ENCODE measurements at regions not wholly inside any gene's neighbourhood (a gene's known extent, or its start where the extent isn't known, plus 50 kb on each side); places are given as distances from the start of the nearest gene placed in this dataset.
"Not testable (repeated sequence)": the region's sequence is repeated elsewhere in the genome, so short reads cannot be mapped to it uniquely, and the experiment has no call there.

DNA sequence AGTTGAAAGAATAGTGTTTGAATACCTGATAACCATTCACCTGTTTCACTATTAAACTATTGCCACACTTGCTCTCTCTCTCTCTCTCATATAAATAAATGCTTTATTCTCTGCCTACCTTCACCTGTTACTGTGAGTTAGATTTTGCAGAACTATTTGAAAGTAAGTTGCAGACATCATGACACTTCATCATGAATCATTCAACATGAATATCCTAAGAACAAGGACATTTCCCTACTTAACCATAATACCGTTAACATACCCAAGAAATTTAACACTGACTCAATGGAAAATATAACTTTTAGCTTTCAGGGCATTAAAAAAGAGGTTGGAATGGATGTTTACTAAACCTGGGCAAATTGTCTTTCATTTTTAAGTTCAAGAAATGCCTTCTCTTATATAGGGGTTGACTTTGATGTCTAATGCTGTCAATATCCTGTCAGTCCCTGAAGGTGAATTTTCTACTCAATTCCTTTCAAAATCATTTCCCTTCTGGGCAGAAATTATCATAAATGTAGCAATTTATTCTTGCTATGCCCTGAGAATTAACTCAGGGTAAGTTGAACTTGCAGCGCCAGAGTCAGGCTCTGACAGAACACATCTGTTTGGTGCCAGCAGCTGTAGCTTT is 582.6 kb upstream of the TLE4 start:
- no peak for DNase-seq

- no peak for DNase-seq
Measured at GRCh38 chr9:78994471-78994870, 577.3 kb upstream of the TLE4 start.

DNA sequence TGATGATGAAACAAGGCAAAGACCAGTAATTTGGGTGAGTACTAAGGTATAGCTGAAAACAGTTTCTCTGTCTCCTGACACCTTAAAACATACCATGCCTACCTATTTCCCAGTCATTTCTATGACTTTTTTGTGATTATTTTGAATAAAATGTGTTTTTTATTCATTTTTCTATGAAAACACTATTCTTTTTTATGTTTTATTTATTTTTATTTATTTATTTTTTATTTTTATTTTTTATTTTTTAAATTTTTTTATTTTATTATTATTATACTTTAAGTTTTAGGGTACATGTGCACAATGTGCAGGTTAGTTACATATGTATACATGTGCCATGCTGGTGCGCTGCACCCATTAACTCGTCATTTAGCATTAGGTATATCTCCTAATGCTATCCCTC is 576.8 kb upstream of the TLE4 start:
- not testable (repeated sequence) for DNase-seq

DNA sequence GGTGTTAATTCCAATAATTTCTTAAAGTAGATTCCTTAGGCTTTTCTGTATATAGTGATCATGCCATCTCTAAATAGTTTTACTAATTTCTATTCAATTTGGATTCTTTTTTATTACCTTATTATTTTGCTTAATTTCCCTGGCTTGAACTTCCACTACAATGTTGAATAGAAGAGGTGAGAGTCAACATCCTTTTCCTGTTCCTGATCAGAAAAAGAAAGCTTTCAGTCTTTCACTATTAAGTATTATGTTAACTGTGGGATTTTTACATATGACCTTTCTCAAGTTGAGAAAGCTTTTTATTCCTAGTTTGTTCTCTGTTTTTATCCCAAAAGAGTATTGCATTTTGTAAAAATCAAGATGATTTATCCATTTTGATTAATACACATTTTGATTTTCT is 574.5 kb upstream of the TLE4 start:
- no peak for DNase-seq

DNA sequence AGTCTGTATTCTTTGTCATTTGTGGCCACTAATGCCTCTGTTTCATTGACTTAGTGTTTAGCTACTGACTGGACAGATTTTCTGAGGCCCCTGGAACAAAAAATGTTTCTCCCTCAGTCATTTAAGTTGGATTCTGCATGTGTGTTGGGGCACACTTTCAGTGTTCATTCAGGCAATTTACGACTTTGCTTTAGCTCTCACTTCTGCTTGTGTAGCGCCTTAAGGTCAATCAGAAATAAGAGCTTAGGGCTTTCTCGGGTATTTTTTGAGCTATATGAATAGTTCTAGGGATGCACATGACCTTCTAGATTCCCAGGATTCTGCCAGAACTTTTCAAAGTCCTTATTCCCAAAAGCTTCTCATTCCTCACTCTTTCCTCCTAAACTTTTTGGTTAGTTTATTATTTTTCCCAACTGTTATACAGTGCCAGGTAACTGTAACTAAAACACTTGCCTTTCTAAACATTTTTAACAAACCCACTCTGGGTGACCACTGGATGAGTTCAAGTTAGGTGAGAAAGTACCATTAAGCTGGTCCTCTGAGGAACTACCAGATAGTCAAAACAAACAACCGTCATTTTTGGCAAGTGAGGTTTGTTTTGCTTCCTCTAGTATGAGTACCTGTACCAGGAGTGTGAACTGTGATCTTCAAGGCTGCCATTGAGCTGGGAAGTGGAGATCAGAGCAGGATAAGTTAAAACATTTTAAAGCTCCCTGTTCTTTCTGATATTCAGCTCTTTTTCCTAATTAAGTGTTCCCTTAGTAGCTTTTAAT is 571.3 kb upstream of the TLE4 start:
- no peak for DNase-seq

GRCh38 chr9:79001012-79001411 is 570.8 kb upstream of the TLE4 start:
- no peak for DNase-seq

GRCh38 chr9:79003514-79003913 is 568.3 kb upstream of the TLE4 start:
- DNase-seq, result no peak

GRCh38 chr9:79004032-79004431 is 567.7 kb upstream of the TLE4 start:
- DNase-seq, result no peak

GRCh38 chr9:79006546-79006945 is 565.2 kb upstream of the TLE4 start:
- no peak for DNase-seq

GRCh38 chr9:79007701-79008483 is 563.9 kb upstream of the TLE4 start:
- no peak for DNase-seq

- DNase-seq, result no peak
Measured at GRCh38 chr9:79008916-79009315, 562.8 kb upstream of the TLE4 start.

DNA sequence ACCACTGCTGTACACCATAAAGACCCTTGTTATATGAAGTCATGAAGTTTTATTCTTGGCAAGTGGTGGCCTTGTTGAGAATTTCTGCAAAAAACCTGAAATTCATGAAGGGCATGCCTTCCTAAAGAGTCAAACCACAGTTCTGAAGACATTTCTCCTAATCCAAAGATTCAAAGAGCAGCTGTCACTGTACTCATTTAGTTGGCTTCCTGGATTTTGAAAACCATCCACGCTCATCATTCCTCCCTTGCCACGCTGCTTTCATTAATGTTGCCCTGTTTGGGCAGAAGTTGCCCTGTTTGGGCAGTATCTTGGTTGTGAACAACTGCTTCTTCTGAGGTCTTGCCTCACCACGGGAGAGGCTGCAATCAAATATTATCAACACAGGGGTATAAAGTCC is 560.3 kb upstream of the TLE4 start:
- no peak for DNase-seq

- no peak for DNase-seq
Measured at GRCh38 chr9:79012561-79012960, 559.2 kb upstream of the TLE4 start.

GRCh38 chr9:79013715-79014610 is 557.8 kb upstream of the TLE4 start:
- DNase-seq, result no peak

- no peak for DNase-seq
Measured at GRCh38 chr9:79014929-79015699, 556.7 kb upstream of the TLE4 start.

DNA sequence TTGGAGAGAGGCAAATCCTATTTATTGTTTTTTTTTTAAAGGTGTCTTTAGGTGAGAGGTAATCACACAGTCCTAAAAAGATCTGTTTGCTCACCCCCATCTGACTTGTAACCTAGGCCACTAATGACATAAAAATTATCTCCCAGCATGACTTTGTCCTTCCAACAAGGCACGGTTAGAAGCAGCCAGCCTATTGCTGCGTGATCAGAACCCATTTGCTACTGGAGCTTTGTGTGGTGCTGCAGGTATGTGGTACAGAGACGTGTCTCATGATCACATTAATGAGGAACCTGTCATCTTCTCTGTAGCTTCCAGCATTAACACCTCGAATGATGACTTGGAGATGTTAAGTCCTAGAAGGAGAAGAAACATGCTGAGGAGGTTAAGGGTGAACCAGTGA is 555.8 kb upstream of the TLE4 start:
- DNase-seq, result no peak

- DNase-seq, result peak; percentile 50
Measured at GRCh38 chr9:79020276-79020675, 551.5 kb upstream of the TLE4 start.

DNA sequence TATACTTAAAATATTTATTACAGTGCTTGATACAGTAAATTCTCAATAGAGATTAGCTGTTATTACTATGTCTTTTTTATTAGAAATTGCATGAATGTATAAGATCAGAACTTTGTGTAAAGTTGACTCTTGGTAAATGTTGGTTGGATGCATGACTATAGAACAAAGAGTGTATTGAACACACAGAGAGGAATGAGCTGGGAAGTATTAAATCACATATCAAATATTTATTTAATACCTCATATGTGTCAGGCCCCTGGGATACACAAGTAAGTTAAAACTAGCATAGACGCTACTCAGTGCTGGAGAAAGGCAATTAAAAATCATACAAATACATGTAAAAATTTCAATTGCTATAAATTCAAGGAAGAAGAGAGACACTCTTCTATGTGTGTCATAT is 550.7 kb upstream of the TLE4 start:
- no peak for DNase-seq

GRCh38 chr9:79023134-79023580 is 548.6 kb upstream of the TLE4 start:
- DNase-seq, result no peak

DNA sequence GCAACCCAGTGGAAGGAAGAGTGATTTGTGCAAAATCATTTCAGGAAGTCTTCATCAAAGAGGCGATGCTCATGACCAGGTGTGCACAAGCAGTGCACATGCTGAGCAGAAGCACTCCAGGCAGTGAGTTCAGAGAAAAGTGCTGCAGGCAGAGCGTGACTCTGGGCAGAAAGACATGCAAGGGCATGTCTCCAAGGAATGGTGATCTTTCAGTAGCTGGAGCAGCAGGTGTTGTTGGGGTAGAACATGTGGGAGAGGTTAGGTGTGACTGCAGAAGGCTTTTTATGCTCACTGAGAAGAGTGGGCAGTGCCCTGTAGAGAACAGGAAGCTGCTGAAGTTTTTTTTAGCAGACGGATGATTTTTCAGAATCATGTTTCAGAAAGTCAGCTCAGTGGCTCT is 545.4 kb upstream of the TLE4 start:
- no peak for DNase-seq

DNA sequence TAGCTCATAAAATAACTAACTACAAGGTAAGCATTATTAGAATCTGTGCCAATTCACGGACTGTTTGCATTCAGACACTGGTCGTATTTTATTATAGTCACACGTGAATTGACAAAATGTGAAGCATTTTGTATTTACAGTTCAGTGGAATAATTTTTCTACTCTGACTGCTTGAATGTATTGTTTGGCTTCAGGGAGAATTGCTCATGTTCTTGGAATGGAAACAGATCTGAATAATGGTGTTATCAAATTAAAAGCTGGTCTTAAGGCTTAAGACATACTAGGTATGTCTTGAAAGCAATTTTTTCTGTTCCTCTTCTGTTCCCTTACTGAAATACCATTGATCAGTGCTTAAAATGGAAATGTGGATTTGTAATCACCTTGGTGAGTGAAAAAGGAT is 543.7 kb upstream of the TLE4 start:
- no peak for DNase-seq

DNA sequence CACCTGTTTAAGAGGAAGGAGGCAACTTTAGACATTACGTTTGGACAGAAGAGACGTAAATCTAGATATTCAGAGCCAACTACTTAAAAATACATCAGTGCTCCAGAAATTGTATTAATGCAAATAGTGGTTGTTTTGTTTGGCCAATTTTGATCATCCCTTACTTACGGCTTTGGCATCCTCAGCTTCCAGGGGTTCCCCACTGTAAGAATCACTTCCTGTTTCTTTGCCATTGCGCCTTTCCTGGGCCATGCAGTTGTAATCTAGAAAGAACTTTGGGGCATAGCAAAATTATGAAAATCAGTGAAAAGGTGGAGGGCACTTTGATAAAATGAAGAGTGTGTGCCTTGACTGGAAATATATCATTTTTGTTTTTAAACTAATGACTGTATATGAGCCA is 537.2 kb upstream of the TLE4 start:
- no peak for DNase-seq
